Occipital lobe (tissue), 1 donor: ENCODE measurements at regions not wholly inside any gene's neighbourhood (a gene's known extent, or its start where the extent isn't known, plus 50 kb on each side); places are given as distances from the start of the nearest gene placed in this dataset.

Experiments used
- DNase-seq: peaks from one replicate; lab custom pipeline; 2025; lab: John Stamatoyannopoulos, UW

DNA sequence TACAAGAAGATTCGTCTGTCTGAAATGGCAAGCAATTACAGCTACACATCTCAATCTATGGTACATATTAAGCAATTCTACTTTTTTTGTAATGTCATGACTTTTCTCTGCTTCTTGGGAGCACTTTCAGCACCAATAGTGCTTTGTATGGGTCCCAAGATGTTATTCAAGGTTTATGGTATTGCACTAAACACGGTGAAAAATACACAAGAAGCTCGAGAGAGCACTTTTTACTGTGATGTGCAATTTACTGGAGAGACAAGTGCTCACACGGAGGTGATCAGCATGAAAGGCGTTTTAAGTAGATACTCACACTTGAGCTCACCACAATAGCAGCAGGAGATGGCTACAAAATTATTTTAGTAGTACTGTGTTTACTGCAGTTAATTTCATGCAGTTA is 783.6 kb downstream of the CBLN2 start:
- no peak for DNase-seq

- DNase-seq, result no peak
Observed at GRCh38 chr18:71754246-71754645, 789.9 kb downstream of the CBLN2 start.

- no peak for DNase-seq
Observed at GRCh38 chr18:71743634-71744033, 800.5 kb downstream of the CBLN2 start.

- DNase-seq, result no peak
Observed at GRCh38 chr18:71729611-71730010, 814.5 kb downstream of the CBLN2 start.

- no peak for DNase-seq
Observed at GRCh38 chr18:71727909-71728308, 816.2 kb downstream of the CBLN2 start.

GRCh38 chr18:71725256-71725655 is 818.9 kb downstream of the CBLN2 start:
- DNase-seq, result no peak

DNA sequence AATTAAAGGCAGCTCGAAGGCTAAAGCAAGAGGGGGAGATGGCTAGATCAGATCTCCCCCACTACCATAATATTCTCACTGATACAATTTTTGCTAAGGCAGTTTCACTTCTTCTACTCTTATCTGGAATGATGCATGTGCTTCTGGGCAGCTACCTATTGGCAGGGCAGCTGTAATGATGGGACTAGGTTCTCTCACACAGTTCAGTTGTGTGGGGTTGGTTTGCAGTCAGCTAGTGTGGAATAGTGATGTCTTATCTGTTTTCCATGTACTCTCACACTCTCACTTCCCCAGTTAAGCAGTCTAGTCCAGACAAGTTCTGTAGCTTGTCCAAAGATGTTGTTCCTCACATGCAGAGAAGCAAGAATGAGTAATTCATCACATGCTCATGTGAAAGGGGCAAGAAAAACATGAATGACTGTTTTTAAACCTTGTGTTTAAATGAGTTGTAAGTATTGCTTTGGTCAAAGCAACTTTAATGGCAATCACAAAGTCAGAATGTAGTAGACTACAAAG is 836.1 kb downstream of the CBLN2 start:
- DNase-seq, result no peak

- DNase-seq, result no peak
Observed at GRCh38 chr18:71707400-71707799, 836.7 kb downstream of the CBLN2 start.

GRCh38 chr18:71689416-71690160 is 854.6 kb downstream of the CBLN2 start:
- no peak for DNase-seq

DNA sequence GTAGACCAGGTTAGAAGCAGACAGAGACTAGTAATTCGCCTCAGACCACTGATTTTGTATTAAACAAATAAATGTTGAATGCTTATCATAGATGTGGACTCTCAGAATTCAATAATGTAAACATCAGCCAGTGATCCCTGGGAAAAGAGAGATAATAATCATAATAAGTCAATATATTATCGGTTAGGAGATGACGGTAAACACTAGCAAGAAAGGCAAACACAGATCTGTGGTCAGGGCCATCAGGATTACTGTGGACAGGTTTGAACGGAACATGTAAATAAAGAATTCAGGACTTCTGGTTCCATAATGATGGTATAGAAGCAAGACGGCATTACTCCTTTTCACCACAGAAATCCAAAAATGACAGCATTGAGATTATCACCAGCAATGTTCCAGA is 861.6 kb downstream of the CBLN2 start:
- no peak for DNase-seq

GRCh38 chr18:71678144-71678543 is 866.0 kb downstream of the CBLN2 start:
- DNase-seq, result no peak

- no peak for DNase-seq
Observed at GRCh38 chr18:71673954-71674353, 870.2 kb downstream of the CBLN2 start.

DNA sequence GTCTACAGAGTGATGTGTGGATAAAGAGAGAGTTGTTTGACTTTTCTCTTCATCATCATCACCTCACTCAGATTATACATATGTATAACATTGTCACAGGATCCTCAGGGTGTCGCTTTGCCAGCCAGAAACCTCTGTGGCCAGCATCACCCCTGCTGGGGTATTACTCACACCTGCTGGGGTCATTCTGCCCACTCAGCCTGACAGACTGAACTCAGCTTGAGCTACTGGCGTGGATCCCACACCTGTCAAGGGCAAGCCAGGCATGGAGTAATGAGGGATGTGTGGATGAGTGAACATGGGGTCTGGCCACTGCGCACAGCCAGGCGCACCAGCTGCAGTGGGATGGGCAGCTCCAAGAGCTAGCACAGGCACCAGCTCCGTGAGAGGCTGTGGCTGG is 870.6 kb downstream of the CBLN2 start:
- DNase-seq, result no peak

- no peak for DNase-seq
Observed at GRCh38 chr18:71666481-71666880, 877.7 kb downstream of the CBLN2 start.

- no peak for DNase-seq
Observed at GRCh38 chr18:71665131-71665530, 879.0 kb downstream of the CBLN2 start.

DNA sequence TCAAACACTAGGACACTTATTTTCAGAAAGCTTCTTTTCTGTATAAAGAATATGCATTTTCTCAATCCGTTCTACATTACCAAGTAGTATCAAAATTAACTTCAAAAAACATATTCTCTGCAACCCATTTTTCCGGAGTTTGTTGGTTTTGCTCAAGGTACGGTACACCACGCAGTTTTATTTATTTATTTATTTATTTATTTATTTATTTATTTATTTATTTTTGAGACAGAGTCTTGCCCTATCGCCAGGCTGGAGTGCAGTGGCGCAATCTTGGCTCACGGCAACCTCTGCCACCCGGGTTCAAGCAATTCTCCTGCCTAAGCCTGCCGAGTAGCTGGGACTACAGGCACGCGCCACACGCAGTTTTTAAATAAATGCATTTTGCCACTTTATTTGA is 900.3 kb downstream of the CBLN2 start:
- DNase-seq, result no peak

- no peak for DNase-seq
Observed at GRCh38 chr18:71630696-71631095, 913.4 kb downstream of the CBLN2 start.

DNA sequence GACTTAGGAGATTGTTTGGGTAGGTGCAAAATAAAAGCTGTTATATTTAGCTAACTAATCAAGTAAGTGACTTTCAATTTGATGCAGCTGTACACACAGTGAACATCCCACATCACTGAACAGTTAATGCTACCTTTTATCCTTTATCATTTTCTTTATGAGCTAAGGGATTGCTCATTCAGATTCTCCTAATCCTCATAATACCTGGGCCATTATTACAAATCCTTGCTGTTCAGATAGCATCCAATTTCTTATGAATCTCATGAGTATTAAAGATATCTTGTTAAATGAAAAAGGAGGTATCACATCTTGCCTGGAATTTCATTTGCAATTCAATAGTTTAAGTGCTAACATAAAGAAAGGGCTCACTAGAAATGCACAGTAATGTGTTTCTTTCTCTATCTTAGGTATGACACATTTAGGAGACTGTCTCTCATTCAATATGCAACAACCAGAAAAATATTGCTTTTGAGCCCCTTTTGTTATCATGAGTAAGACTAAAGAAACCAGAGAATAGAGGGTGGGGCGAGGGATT is 918.5 kb downstream of the CBLN2 start:
- no peak for DNase-seq

- DNase-seq, result no peak
Observed at GRCh38 chr18:71598374-71598773, 945.8 kb downstream of the CBLN2 start.

DNA sequence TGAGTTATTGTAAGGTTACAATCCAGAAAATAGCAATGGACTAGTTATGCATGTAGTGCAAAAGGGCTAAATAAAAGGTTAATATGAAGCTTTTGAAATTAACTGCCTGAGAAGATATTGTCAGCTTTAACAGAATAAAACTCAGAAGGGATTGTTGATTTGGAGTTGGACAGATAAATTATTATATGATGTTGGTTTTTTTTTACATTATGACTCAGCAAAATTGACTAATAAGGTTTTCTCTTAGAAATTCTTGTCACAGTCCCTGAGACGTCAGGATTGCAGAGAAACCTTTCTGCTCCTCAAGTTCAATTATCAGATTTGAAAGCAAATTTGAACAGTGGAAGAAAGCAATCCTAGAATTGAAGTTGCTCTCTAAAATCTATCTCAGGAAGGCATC is 946.9 kb downstream of the CBLN2 start:
- no peak for DNase-seq

- DNase-seq, result no peak
Observed at GRCh38 chr18:71583252-71583651, 960.9 kb downstream of the CBLN2 start.

DNA sequence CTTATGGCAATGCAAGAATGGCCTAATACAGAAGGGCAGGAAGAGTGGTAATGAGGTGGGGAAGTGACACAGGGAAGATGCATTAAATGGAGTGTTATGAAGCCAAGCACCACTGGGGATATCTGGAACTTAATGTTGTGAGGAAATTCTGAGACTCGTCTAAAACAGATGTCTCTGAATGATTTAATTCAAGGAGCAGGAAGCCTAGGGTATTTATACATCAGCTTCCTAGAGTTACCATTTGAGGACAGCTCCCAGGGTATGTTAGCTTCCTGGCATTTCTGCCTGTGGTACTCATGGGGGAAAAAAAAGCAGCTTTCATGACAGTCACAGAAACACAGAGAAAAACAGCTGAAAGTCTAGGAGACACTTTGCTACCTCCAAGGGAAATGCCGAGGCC is 989.5 kb downstream of the CBLN2 start:
- DNase-seq, result no peak

- no peak for DNase-seq
Observed at GRCh38 chr18:71541643-71542042, 1002.5 kb downstream of the CBLN2 start.
